GM12873 (cell line): ENCODE measurements at regions not wholly inside any gene's neighbourhood (a gene's known extent, or its start where the extent isn't known, plus 50 kb on each side); places are given as distances from the start of the nearest gene placed in this dataset.

ENCODE experiments used
- TF ChIP-seq, protein P1 (sequence below): IDR thresholded peaks from 2 replicates; pipeline ENCODE4 v1.5.1; 2012; ENCODE audit warnings: low read depth, mild to moderate bottlenecking, moderate library complexity, low read length, control low read depth; ENCODE audit not compliant: insufficient read depth; ENCODE audit errors: missing control alignments

GRCh38 chr21:32975811-32976431 is 49.8 kb upstream of the OLIG2 start:
- TF ChIP-seq, protein P1, sequence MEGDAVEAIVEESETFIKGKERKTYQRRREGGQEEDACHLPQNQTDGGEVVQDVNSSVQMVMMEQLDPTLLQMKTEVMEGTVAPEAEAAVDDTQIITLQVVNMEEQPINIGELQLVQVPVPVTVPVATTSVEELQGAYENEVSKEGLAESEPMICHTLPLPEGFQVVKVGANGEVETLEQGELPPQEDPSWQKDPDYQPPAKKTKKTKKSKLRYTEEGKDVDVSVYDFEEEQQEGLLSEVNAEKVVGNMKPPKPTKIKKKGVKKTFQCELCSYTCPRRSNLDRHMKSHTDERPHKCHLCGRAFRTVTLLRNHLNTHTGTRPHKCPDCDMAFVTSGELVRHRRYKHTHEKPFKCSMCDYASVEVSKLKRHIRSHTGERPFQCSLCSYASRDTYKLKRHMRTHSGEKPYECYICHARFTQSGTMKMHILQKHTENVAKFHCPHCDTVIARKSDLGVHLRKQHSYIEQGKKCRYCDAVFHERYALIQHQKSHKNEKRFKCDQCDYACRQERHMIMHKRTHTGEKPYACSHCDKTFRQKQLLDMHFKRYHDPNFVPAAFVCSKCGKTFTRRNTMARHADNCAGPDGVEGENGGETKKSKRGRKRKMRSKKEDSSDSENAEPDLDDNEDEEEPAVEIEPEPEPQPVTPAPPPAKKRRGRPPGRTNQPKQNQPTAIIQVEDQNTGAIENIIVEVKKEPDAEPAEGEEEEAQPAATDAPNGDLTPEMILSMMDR: no peak
